GM19463 (cell line): ENCODE measurements at regions not wholly inside any gene's neighbourhood (a gene's known extent, or its start where the extent isn't known, plus 50 kb on each side); places are given as distances from the start of the nearest gene placed in this dataset.
"Not testable (repeated sequence)": the region's sequence is repeated elsewhere in the genome, so short reads cannot be mapped to it uniquely, and the experiment has no call there.

Experiments used
- ATAC-seq: cut with Tn5 transposase; IDR thresholded peaks from one replicate; pipeline ENCODE4 v1.9.1; 2021; ENCODE audit warnings: mild to moderate bottlenecking, moderate library complexity; ENCODE audit not compliant: unreplicated experiment

DNA sequence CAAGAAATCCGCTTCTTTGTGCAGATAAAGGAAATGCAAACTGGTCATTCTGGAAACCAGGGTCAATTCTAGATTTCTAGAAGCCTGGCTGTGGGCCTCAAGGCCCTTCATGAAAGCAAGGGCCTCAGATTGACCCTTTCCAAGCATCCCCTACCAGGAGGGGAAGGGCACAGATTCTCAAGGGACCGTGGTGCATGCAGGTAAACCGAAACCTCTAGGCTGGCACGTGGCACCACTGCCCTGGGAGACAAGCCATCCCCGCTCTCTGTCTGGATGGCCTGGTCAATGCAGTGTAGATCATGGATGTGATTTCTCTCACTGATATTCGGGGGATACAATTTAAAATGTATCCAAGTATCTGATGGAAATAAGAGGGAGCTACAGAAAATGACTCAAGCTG, 69.4 kb downstream of the TOMM20 start:
- no peak for ATAC-seq

DNA sequence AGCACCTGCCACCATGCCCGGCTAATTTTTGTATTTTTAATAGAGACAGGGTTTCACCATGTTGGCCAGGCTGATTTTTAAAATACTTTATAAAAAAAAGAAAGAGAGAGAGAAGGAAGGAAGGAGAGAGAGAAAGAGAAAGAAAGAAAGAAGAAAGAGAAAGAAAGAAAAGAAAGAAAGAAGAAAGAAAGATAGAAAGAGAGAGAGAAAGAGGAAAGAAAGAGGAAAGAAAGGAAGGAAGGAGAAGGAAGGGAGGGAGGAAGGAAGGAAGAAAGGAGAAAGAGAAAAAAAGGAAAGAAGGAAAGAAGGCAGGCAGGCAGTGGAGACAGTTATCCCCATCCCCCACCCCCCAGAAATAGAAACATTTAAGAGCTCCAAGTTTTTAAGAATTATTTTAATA, 69.9 kb downstream of the TOMM20 start:
- no peak for ATAC-seq

- ATAC-seq: no peak
Measured at GRCh38 chr1:235057385-235058306, 71.0 kb downstream of the TOMM20 start.

DNA sequence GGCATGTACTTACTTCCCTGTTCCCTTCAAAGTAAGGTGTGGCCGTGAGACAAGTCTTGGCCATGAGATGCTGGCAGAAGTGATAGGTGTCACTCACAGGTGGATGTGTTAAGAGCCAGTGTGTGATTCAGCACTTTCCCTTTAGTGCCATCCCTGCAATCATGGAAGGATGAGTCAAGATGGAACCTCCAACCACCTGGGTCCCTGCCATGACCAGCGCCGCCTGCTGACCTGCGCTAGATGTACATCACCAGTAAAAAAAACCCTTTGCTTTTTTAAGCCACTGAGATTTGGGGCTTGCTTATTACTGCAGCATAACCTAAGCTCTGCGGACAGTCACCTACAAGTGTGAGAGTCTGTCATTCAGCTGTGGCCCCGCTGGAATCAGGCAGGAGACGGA, 71.7 kb downstream of the TOMM20 start:
- ATAC-seq: no peak

DNA sequence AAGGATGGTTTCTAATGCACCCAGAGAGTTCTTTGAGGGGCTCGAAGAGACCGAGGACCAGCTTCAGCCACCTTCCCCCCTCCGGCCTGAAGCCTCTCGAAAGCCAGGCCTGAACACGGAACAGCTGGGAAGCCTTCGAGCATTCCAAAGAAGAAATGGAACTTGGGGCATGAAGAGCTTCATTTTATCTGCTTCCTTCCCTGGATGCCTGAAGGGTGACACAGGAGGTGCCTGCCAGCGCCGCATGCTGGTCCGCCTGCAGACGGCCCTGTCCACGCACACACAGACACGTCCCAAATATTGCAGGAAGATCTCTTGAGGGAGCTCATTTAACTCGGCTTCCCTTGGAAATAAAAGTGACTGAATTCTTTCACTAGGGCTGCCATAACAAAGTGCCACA, 73.7 kb downstream of the TOMM20 start:
- no peak for ATAC-seq

DNA sequence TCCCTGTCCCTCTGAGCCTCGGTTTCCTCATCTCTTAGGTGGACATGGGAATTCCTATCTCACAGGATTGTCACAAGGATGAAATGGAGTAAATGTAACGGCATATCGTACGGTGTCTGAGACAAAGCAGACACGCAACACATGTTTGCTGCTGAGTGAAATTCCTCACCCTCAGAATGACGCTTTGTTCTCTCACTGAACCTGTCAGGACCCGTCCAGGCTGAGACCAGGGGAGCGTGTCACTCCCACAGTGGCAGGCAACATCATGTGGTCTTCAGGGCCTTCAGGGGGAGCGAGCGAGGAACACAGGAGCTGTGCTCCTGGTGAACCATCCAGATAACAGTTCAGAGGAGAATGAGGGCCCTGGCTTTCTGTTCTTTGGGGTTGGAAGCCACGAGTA, 74.2 kb downstream of the TOMM20 start:
- no peak for ATAC-seq

DNA sequence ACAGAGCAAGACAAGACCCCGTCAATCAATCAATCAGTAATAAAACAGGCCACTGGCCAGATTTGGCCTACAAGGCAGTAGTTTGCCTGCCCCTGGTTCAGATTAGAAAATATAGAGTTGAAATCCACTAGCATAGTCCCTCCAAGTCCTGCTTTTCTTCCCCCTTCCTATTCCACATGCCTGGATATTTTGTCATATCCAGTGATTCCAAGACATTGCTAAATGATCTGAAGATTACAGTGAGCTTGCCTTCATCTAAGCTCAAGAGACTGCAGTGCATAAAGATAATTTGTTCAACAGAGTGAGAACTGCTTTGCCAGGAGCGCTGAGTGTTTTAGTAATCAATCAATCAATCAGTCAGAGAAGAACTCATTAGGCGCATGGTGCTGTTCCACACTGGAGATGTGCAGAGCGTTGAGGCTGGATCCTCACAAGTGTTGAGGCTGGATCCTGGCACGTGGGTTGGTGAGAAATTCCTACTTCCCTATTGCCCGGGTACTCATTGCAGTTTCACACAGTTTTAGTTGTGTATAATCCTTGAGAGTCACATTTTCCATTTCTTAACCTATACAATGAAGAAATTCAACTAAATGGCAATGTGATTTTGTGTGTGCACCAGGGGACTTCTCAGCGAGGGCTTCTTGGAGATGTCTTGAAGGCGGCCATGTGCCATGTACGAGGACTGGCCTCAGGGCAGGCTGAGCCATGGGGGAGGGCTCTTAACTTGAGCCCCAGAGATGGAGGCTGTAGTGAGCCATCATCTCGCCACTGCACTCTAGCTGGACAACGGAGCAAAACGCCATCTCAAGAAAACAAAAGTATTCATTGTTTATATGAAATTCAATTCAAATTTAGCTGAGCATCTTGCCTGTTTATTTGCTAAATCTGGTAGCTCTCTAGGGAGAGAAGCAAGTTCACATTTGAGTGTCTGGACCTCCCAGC, 76.3 kb downstream of the TOMM20 start:
- no peak for ATAC-seq

DNA sequence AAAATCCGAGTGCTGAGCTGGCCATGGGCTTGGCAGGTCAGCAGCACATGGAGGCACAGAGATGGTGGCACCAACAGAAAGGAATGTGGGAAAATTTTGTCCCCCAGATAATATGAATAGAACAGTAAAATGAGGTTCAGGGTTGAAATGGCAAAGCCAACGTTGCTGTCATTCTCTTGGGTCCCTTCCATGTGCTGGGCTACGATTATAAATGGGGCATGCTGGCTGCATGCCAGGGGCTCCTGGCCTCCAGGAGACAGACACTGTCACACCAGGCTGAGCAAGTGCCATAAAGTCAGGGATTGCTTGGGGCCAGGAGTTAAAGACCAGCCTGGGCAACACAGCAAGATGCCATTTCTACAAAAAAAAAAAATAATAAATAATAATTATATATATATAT, 77.1 kb downstream of the TOMM20 start:
- no peak for ATAC-seq

- ATAC-seq: peak; percentile 43
Measured at GRCh38 chr1:235050911-235051360, 77.7 kb downstream of the TOMM20 start.

- not testable (repeated sequence) for ATAC-seq
Measured at GRCh38 chr1:235049716-235050378, 78.8 kb downstream of the TOMM20 start.

GRCh38 chr1:235049217-235049616, 79.4 kb downstream of the TOMM20 start:
- no peak for ATAC-seq

- ATAC-seq: no peak
Measured at GRCh38 chr1:235047331-235047871, 81.2 kb downstream of the TOMM20 start.

DNA sequence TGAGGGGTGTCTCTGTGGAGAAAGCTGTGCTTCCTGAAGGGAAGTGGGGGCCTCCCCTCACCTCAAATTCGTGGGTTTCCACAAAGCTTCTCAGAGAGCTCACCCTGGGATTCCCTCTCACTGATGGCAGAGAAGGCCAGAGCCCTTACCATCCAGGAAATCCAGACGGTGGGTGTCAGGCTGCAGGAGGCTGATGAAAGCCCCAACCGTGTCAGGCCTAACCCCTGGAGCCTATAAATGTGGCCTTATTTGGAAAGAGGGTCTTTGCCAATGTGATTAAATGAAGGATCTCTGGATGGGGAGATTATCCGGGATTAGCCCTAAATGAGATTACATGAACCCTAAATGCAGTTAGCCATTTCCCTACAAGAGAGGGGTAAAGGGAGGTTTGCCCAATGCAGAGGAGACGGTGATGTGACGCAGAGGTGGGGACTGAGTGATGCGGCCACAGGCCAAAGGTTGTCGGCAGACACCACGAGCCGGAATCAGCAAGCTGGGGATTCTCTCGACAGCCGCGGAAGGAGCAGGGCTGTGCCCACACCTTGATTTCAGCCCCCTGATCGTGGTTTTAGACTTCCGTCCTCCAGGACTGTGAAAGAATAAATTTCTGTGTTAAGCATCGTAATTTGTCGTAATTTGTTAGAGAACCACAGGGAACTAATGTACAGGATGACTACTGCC, 82.6 kb downstream of the TOMM20 start:
- no peak for ATAC-seq

DNA sequence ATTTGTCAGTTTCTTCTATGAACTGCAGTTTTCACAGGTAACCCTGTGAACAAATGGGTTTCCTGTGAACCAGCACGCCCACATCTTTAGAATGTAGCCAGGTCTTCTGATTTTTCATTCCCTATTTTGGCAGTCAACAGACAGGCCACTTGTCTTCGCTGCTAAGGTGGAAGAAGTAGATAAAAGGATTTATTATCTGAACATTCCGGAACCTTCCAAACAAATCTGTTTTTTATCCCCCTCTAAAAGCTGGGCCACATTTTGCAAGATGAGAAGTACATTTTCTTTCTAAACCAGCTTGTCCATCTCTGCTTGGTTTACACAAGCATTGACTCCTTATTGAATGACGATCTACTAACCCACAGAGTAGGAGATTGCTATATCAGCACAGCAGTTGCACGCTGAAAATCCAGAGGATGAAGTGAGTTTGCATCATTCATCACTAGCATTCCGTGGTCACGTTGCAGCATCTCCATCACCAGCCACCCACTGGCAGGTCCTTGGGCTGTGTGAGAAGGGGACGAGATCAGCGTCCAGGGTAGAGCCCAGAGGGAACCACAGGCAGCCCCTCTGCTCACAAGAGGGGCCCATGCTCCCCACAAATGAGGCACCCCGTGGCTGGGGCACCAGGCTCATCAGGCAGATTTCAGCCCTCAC, 83.5 kb downstream of the TOMM20 start:
- no peak for ATAC-seq

- no peak for ATAC-seq
Measured at GRCh38 chr1:235043234-235043633, 85.4 kb downstream of the TOMM20 start.

- ATAC-seq: no peak
Measured at GRCh38 chr1:235038701-235039100, 89.9 kb downstream of the TOMM20 start.

DNA sequence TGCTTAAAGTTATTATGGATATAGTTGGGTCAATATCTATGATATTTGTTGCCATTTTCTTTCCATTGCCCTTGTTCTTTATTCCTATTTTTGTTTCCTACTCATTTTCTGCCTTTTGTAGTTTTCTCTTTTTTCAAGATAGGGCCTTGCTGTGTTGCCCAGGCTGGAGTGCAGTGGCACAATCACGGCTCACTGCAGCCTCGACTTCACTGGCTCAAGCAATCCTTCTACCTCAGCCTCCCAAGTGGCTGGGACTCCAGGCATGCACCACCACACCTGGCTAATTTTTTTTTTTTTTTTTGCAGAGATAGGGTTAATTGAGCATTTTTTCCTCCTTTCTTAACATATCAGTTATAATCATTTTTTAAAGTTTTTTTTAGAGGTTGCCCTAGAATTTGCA, 92.7 kb downstream of the TOMM20 start:
- ATAC-seq: no peak

DNA sequence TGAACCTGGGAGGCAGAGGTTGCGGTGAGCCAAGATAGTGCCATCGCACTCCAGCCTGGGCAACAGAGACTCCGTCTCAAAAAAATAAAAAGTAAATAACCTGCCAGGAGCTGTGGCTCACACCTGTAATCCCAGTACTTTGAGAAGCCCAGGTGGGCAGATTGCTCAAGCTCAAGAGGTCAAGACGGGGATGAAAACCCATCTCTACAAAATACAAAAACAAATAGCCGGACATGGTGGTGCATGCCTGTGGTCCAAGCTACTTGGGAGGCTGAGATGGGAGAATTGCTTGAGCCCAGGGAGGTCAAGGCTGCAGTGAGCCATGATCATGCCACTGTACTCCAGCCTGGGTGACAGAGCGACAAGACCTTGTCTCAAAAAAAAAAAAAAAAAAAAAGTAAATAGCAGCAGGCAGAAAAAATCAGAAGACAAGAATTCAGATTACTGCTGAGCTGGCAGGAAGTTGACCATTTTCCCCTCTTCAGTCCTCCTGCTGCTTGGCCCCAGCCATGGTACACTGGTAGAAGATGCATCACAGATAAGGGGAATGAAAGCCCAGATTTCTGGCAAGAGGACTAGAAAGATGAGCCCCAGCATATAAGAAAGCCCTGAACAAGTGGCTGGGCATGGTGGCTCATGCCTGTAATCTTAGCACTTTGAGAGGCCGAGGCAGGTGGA, 97.6 kb downstream of the TOMM20 start:
- no peak for ATAC-seq

DNA sequence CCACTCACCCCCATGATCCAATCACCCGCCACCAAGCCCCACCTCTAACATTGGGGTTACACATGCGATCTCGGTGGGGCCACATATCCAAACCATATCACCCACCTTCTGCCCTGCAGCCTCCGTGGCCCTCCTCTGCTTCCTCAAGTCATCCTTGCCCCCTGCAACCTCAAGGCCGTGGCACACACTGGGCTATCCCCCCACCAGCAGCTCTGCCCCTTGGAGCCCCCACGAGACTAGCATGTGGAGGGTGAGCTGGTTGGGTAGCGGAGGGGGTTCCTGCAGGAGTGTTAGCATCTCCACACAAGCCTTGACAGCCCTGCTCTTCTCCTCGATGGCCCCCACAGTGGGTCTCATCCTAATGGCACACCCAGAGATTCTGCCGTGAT, 100.8 kb downstream of the TOMM20 start:
- ATAC-seq: no peak
